Panc1 (cell line): ENCODE measurements at regions not wholly inside any gene's neighbourhood (a gene's known extent, or its start where the extent isn't known, plus 50 kb on each side); places are given as distances from the start of the nearest gene placed in this dataset.

ENCODE experiments used
- ATAC-seq: fragments of 200-7000 bp; cut with Tn5 transposase; 2 replicates; pipeline ENCODE4 v1.9.1; 2020; ENCODE audit warnings: mild to moderate bottlenecking, moderate library complexity
- BruUV-seq: library from RNA; stranded (reverse); fragments of 400-500 nt; replicated peaks from 2 replicates; lab custom pipeline; 2021; lab: Mats Ljungman, UMichigan
- CTCF ChIA-PET: fragments of 300-600 bp; sonication (Branson Sonifier 250); formaldehyde crosslinking; loops from one replicate; lab custom pipeline; 2022; ENCODE audit warnings: antibody characterized with exemption; lab: Charles Lee
- POLR2A ChIA-PET: fragments of 300-600 bp; sonication (Branson Sonifier 250); formaldehyde crosslinking; loops from one replicate; lab custom pipeline; 2022; ENCODE audit warnings: antibody characterized with exemption; lab: Charles Lee
- DNase-seq: peaks from one replicate; pipeline ENCODE4 v3.0.0-alpha.2; 2010; ENCODE audit warnings: low read depth, low spot score
- H3K27ac ChIP-seq: 2 replicates; pipeline ENCODE4 v1.5.1; 2011; ENCODE audit warnings: mild to moderate bottlenecking, low read length, inconsistent platforms
- H3K27me3 ChIP-seq: fragments of 200-500 bp; sonication (Bioruptor generic); 2 replicates; pipeline ENCODE4 v1.6.0; 2014; ENCODE audit warnings: low read length, inconsistent platforms; ENCODE audit not compliant: control insufficient read depth, insufficient read depth
- H3K36me3 ChIP-seq: fragments of 200-500 bp; sonication (Bioruptor generic); 2 replicates; pipeline ENCODE4 v1.5.1; 2014; ENCODE audit warnings: inconsistent platforms, mild to moderate bottlenecking, low read length, moderate library complexity; ENCODE audit not compliant: control insufficient read depth, insufficient read depth
- H3K4me1 ChIP-seq: 2 replicates; pipeline ENCODE4 v1.5.1; 2011; ENCODE audit warnings: inconsistent platforms, mild to moderate bottlenecking, low read length, moderate library complexity; ENCODE audit not compliant: control insufficient read depth, insufficient read depth
- H3K4me3 ChIP-seq, 2 experiments: 2 replicates each; pipeline ENCODE4 v1.5.1; 2011 to 2012; ENCODE audit warnings: low read depth in 2 of 2, low read length in 2 of 2, mild to moderate bottlenecking in 2 of 2, inconsistent platforms in 1 of 2, moderate library complexity in 1 of 2
- H3K9me3 ChIP-seq: fragments of 200-500 bp; sonication (Bioruptor generic); 2 replicates; pipeline ENCODE4 v1.5.1; 2014; ENCODE audit warnings: low read depth, mild to moderate bottlenecking, inconsistent platforms, low read length, moderate library complexity; ENCODE audit not compliant: control insufficient read depth, insufficient read depth
- POLR2AphosphoS5 ChIP-seq: IDR thresholded peaks from 2 replicates; pipeline ENCODE4 v1.6.1; 2012; ENCODE audit warnings: mild to moderate bottlenecking, low read depth, low read length, moderate library complexity
- SIN3A ChIP-seq: IDR thresholded peaks from 2 replicates; pipeline ENCODE4 v1.6.1; 2012; ENCODE audit warnings: low read depth, mild to moderate bottlenecking, low read length, moderate library complexity, borderline replicate concordance; ENCODE audit not compliant: insufficient read depth
- TCF7L2 ChIP-seq: IDR thresholded peaks from 2 replicates; pipeline ENCODE4 v1.6.1; 2011; ENCODE audit warnings: mild to moderate bottlenecking, low read depth, low read length, inconsistent platforms
- in situ Hi-C: cut with HindIII; loops from 2 replicates; pipeline ENCODE4 v1.10.0; 2016; ENCODE audit warnings: low sequenced_read_pairs, low pct_unique_long_range_greater_than_20kb
- intact Hi-C: fragments of 100-400 bp; cut with micrococcal nuclease; formaldehyde crosslinking; loops from one replicate; pipeline ENCODE4 v1.10.0; 2022; ENCODE audit not compliant: unreplicated experiment
- TF ChIP-seq, protein P1 (sequence below), 2 experiments: IDR thresholded peaks; 2 replicates each; pipeline ENCODE4 v1.6.1; 2011 to 2012; ENCODE audit warnings: low read depth in 2 of 2, control low read depth in 1 of 2, low read length in 1 of 2, mild to moderate bottlenecking in 1 of 2, moderate library complexity in 1 of 2; ENCODE audit not compliant: insufficient read depth in 1 of 2
- TF ChIP-seq, protein P2 (sequence below): fragments of 450-650 bp; IDR thresholded peaks from 2 replicates; pipeline ENCODE4 v1.5.1; 2017; ENCODE audit warnings: mild to moderate bottlenecking

DNA sequence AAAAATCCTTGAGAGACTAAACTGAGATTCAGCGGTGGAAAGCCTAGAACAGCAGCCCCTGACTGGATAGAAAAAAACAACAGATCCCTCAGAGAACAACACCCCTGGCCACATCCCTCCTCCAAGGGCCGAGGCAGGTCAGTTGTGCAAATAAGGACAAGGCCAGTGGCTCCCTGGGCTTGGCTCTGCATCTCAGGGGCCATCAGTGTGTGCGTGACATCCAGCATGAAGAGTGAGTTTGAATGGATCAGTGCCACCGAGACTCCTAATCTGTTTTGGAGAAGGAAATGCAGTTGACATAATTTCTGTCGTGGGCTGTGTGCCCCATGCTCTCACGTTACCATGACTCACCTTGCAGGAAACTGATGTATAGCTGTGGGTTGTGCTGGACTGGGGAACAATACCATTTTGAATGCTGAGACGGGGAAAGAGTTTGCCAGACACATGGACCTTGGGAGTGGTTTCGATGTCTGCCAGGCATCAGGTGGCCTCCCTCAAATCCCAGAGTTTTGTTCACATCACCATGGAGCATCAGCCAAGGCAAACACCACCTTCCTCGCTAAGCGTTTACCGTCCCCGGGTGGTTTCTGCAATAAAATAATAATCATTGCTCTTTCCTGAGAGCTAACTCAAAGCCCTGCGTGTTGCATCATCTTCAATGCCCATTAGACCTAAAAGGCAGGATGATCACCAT, 153.2 kb upstream of the FZD8 start:
- BruUV-seq = no TSS peak
- no peak for DNase-seq
- CTCF ChIA-PET = no interaction called here
- Histone ChIP-seq H3K4me1 (no peaks in the 10 kb centered on the region), H3K36me3 (no peaks in the 10 kb centered on the region), H3K9me3 (no peaks in the 10 kb centered on the region), H3K27me3 (no peaks in the 10 kb centered on the region), H3K4me3 (no peak overlapping the region), H3K27ac (no peak overlapping the region)
- POLR2A ChIA-PET = no interaction called here
- no peak for ATAC-seq
- intact Hi-C loops (no loop called here), in situ Hi-C loops (no loop called here)
- TF ChIP-seq SIN3A (no peak), TCF7L2 (no peak)
- TF ChIP-seq, protein P1, sequence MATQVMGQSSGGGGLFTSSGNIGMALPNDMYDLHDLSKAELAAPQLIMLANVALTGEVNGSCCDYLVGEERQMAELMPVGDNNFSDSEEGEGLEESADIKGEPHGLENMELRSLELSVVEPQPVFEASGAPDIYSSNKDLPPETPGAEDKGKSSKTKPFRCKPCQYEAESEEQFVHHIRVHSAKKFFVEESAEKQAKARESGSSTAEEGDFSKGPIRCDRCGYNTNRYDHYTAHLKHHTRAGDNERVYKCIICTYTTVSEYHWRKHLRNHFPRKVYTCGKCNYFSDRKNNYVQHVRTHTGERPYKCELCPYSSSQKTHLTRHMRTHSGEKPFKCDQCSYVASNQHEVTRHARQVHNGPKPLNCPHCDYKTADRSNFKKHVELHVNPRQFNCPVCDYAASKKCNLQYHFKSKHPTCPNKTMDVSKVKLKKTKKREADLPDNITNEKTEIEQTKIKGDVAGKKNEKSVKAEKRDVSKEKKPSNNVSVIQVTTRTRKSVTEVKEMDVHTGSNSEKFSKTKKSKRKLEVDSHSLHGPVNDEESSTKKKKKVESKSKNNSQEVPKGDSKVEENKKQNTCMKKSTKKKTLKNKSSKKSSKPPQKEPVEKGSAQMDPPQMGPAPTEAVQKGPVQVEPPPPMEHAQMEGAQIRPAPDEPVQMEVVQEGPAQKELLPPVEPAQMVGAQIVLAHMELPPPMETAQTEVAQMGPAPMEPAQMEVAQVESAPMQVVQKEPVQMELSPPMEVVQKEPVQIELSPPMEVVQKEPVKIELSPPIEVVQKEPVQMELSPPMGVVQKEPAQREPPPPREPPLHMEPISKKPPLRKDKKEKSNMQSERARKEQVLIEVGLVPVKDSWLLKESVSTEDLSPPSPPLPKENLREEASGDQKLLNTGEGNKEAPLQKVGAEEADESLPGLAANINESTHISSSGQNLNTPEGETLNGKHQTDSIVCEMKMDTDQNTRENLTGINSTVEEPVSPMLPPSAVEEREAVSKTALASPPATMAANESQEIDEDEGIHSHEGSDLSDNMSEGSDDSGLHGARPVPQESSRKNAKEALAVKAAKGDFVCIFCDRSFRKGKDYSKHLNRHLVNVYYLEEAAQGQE (IDR thresholded peaks at IDR 0.05; ENCODE audit: insufficient read depth in 1 of 2, low read depth in 2 of 2, low read length in 1 of 2) = no peak
- TF ChIP-seq, protein P2, sequence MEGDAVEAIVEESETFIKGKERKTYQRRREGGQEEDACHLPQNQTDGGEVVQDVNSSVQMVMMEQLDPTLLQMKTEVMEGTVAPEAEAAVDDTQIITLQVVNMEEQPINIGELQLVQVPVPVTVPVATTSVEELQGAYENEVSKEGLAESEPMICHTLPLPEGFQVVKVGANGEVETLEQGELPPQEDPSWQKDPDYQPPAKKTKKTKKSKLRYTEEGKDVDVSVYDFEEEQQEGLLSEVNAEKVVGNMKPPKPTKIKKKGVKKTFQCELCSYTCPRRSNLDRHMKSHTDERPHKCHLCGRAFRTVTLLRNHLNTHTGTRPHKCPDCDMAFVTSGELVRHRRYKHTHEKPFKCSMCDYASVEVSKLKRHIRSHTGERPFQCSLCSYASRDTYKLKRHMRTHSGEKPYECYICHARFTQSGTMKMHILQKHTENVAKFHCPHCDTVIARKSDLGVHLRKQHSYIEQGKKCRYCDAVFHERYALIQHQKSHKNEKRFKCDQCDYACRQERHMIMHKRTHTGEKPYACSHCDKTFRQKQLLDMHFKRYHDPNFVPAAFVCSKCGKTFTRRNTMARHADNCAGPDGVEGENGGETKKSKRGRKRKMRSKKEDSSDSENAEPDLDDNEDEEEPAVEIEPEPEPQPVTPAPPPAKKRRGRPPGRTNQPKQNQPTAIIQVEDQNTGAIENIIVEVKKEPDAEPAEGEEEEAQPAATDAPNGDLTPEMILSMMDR = no peak

DNA sequence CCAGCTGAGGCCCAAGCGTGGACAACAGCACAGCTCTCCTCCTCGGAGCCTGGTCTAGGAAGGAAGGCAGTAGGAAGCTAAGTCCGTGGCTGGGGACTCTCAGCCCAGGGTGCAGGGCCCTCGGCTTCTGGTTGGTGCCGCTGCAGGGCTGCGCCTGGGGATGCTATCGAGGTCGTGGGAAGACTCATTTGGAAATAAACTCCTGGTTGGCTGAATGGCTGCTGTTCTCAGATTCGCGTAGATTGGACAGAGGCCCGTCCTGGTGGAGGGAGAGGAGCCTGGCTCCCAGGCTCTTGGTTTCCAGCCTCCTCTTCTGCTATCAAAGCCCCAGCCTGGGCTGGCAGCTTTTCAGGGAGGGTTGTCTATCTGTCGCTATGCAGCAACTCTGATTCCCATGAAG, 152.6 kb upstream of the FZD8 start:
- H3K27me3 ChIP-seq = no peaks in the 10 kb centered on the region
- intact Hi-C loops (no loop called here), in situ Hi-C loops (no loop called here)
- TF ChIP-seq, protein P2 = no peak
- TF ChIP-seq, protein P1 (IDR thresholded peaks at IDR 0.05; ENCODE audit: insufficient read depth in 1 of 2, low read depth in 2 of 2, low read length in 1 of 2) = no peak
- TF ChIP-seq SIN3A = no peak
- no peak for TF ChIP-seq POLR2AphosphoS5
- TF ChIP-seq TCF7L2 = no peak
- H3K4me3 ChIP-seq = no peak overlapping the region
- H3K4me1 ChIP-seq = no peaks in the 10 kb centered on the region
- ATAC-seq (no peak), DNase-seq (no peak)
- ChIA-PET CTCF (no interaction called here), POLR2A (no interaction called here)
- no peak overlapping the region for H3K27ac ChIP-seq
- H3K9me3 ChIP-seq = no peaks in the 10 kb centered on the region
- no TSS peak for BruUV-seq
- H3K36me3 ChIP-seq = no peaks in the 10 kb centered on the region
